ENCODE measurements at regions not wholly inside any gene's neighbourhood (a gene's known extent, or its start where the extent isn't known, plus 50 kb on each side); places are given as distances from the start of the nearest gene placed in this dataset.

- TF ChIP-seq CTCF (conservative IDR thresholded peaks at IDR 0.05) (no peak), ZFX (IDR thresholded peaks at IDR 0.05) (no peak)
Observed at GRCh38 chr6:30810813-30811339, 66.5 kb upstream of the IER3 start.
